HG03135 (cell line): ENCODE measurements at regions not wholly inside any gene's neighbourhood (a gene's known extent, or its start where the extent isn't known, plus 50 kb on each side); places are given as distances from the start of the nearest gene placed in this dataset.
"Not testable (repeated sequence)": the region's sequence is repeated elsewhere in the genome, so short reads cannot be mapped to it uniquely, and the experiment has no call there.

Experiments used
- ATAC-seq: cut with Tn5 transposase; IDR thresholded peaks from one replicate; pipeline ENCODE4 v1.9.1; 2021; ENCODE audit warnings: mild to moderate bottlenecking, moderate library complexity; ENCODE audit not compliant: unreplicated experiment

GRCh38 chr3:118165413-118165812 lies 869.2 kb downstream of the IGSF11 start:
- no peak for ATAC-seq

- ATAC-seq, result no peak
Measured at GRCh38 chr3:118167571-118167970, 867.1 kb downstream of the IGSF11 start.

- ATAC-seq, result no peak
Measured at GRCh38 chr3:118168175-118168574, 866.5 kb downstream of the IGSF11 start.

GRCh38 chr3:118171236-118171852 lies 863.3 kb downstream of the IGSF11 start:
- ATAC-seq, result no peak

GRCh38 chr3:118180853-118181252 lies 853.8 kb downstream of the IGSF11 start:
- ATAC-seq, result no peak

- ATAC-seq, result no peak
Measured at GRCh38 chr3:118181274-118181673, 853.4 kb downstream of the IGSF11 start.

- ATAC-seq, result no peak
Measured at GRCh38 chr3:118186051-118186450, 848.6 kb downstream of the IGSF11 start.

GRCh38 chr3:118187221-118187620 lies 847.4 kb downstream of the IGSF11 start:
- no peak for ATAC-seq

GRCh38 chr3:118196183-118196582 lies 838.5 kb downstream of the IGSF11 start:
- no peak for ATAC-seq

- ATAC-seq, result no peak
Measured at GRCh38 chr3:118199044-118199443, 835.6 kb downstream of the IGSF11 start.

- no peak for ATAC-seq
Measured at GRCh38 chr3:118204052-118204656, 830.5 kb downstream of the IGSF11 start.

GRCh38 chr3:118207271-118207670 lies 827.4 kb downstream of the IGSF11 start:
- no peak for ATAC-seq

- ATAC-seq, result no peak
Measured at GRCh38 chr3:118208642-118209041, 826.0 kb downstream of the IGSF11 start.

- ATAC-seq, result no peak
Measured at GRCh38 chr3:118213892-118214291, 820.8 kb downstream of the IGSF11 start.

GRCh38 chr3:118226206-118226605 lies 808.4 kb downstream of the IGSF11 start:
- no peak for ATAC-seq

- no peak for ATAC-seq
Measured at GRCh38 chr3:118227191-118227590, 807.5 kb downstream of the IGSF11 start.

- ATAC-seq, result no peak
Measured at GRCh38 chr3:118228151-118228550, 806.5 kb downstream of the IGSF11 start.

GRCh38 chr3:118229196-118229595 lies 805.5 kb downstream of the IGSF11 start:
- no peak for ATAC-seq

GRCh38 chr3:118231578-118231977 lies 803.1 kb downstream of the IGSF11 start:
- ATAC-seq, result no peak

- ATAC-seq, result no peak
Measured at GRCh38 chr3:118239253-118239652, 795.4 kb downstream of the IGSF11 start.

- ATAC-seq, result no peak
Measured at GRCh38 chr3:118244761-118245160, 789.9 kb downstream of the IGSF11 start.

GRCh38 chr3:118245312-118245711 lies 789.3 kb downstream of the IGSF11 start:
- no peak for ATAC-seq

- not testable (repeated sequence) for ATAC-seq
Measured at GRCh38 chr3:118258850-118259249, 775.8 kb downstream of the IGSF11 start.
